Left lung (tissue), 4 donors: ENCODE measurements at regions not wholly inside any gene's neighbourhood (a gene's known extent, or its start where the extent isn't known, plus 50 kb on each side); places are given as distances from the start of the nearest gene placed in this dataset.

Experiments used
- ATAC-seq: fragments of 200-7000 bp; cut with Tn5 transposase; one replicate; pipeline ENCODE4 v1.9.1; 2020; ENCODE audit warnings: moderate library complexity
- DNase-seq, 4 donors: peaks; one replicate each; pipeline ENCODE4 v3.0.0-alpha.2; 2013 to 2020
- H3K27ac ChIP-seq, 2 donors: fragments of 200-600 bp; sonication (generic) in 1 of 2; one replicate each; pipeline versions ENCODE4 v1.5.0 to v1.8.0; 2020 to 2021
- H3K27me3 ChIP-seq, 2 donors: fragments of 200-600 bp; sonication (generic) in 1 of 2; one replicate each; pipeline versions ENCODE4 v1.5.0 to v1.8.0; 2020 to 2021
- H3K36me3 ChIP-seq, 2 donors: fragments of 200-600 bp; sonication (generic) in 1 of 2; one replicate each; pipeline versions ENCODE4 v1.5.0 to v1.8.0; 2020 to 2021
- H3K4me1 ChIP-seq, 2 donors: fragments of 200-600 bp; one replicate each; pipeline ENCODE4 v1.8.0; 2021
- H3K4me3 ChIP-seq, 2 donors: fragments of 200-600 bp; sonication (generic) in 1 of 2; one replicate each; pipeline versions ENCODE4 v1.5.0 to v1.8.0; 2020 to 2021; ENCODE audit warnings: mild to moderate bottlenecking in 1 of 2
- H3K9me3 ChIP-seq, 2 donors: fragments of 200-600 bp; sonication (generic) in 1 of 2; one replicate each; pipeline versions ENCODE4 v1.5.0 to v1.8.0; 2020 to 2021
- CTCF ChIP-seq, 2 donors: fragments of 200-600 bp; sonication (generic) in 1 of 2; IDR thresholded peaks; one replicate each; pipeline versions ENCODE4 v1.5.0 to v1.8.0; 2021; ENCODE audit warnings: antibody characterized with exemption in 2 of 2
- intact Hi-C, 2 donors: fragments of 100-400 bp; cut with DNase I; formaldehyde crosslinking; loops; one replicate each; pipeline versions ENCODE4 v1.11.2 to v1.14.2; 2022
- donor health status: DM: no; HTN: yes; CAD: no.
- donor health status: DM: no; HTN: no; CAD: no.

GRCh38 chr14:46596236-46596635 lies 55.3 kb downstream of the RPL10L start:
- Histone ChIP-seq H3K36me3 (no peaks in the 10 kb centered on the region), H3K4me1 (no peaks in the 10 kb centered on the region), H3K9me3 (no peaks in the 10 kb centered on the region), H3K27me3 (no peaks in the 10 kb centered on the region), H3K27ac (no peak overlapping the region), H3K4me3 (no peak overlapping the region)
- ATAC-seq (no peak), DNase-seq (peak in 1 of 4 donors; percentile 2)
- intact Hi-C loops = no loop called here
- no peak for TF ChIP-seq CTCF (IDR thresholded peaks at IDR 0.05)

DNA sequence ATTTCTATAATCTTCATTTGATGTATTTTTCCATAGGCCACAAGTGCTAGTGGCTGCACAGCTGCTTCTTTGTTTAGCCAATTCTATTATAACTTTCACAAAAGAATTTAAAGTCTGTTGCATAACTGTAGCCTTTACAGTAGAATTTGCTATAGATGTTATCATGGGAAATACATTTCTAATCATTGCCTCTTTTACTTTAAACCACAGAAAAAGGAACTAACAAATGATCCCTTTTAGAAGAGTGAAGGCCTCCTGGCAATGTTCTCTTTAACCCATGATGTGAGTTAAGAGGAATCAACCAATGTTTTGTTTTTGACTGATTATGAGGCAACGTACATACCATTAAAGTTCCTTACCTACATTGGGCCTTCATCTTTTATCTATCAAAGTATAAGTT lies 68.8 kb downstream of the RPL10L start:
- DNase-seq = no peak
- no peak for TF ChIP-seq CTCF (IDR thresholded peaks at IDR 0.05)
- ATAC-seq = no peak
- Histone ChIP-seq H3K36me3 (no peaks in the 10 kb centered on the region), H3K4me3 (no peak overlapping the region), H3K27me3 (no peaks in the 10 kb centered on the region), H3K9me3 (no peaks in the 10 kb centered on the region), H3K4me1 (no peaks in the 10 kb centered on the region), H3K27ac (no peak overlapping the region)
- intact Hi-C loops = no loop called here

DNA sequence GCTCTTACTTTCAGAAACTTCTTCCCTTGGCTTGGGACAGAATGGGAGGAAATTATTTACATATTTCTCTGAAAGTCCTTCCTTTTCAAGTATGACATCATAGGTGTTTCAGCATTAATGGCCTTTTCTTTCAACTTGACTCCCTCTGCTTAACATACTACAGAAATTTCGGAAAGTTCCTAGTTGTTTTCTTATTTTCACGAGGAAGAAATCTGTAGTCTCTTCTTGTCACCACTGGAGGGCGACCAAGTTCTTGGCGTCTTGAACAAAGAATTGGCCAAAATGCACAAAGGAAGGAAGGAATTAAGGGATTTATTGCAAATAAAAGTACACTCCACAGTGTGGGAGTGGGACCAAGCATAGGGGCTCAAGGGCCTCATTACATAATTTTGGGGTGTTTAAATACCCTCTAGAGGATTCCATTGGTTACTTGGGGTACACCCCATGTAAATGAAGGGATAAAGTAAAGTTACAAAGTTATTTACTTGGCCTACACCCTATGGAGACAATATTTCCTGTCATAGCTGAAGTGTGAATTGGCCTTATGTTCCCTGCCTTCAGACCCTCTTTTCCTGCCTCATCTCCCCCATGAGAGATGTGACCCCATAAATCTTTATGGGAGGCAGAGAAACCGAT lies 70.4 kb downstream of the RPL10L start:
- no peak overlapping the region for H3K4me3 ChIP-seq
- no peaks in the 10 kb centered on the region for H3K9me3 ChIP-seq
- no peaks in the 10 kb centered on the region for H3K36me3 ChIP-seq
- no peak overlapping the region for H3K27ac ChIP-seq
- no peaks in the 10 kb centered on the region for H3K27me3 ChIP-seq
- H3K4me1 ChIP-seq = no peaks in the 10 kb centered on the region
- DNase-seq (peak in 1 of 4 donors; percentile 19), ATAC-seq (peak; percentile 31)
- intact Hi-C loops = no loop called here
- peak in 1 of 2 donors; percentile 34 for TF ChIP-seq CTCF (IDR thresholded peaks at IDR 0.05)

DNA sequence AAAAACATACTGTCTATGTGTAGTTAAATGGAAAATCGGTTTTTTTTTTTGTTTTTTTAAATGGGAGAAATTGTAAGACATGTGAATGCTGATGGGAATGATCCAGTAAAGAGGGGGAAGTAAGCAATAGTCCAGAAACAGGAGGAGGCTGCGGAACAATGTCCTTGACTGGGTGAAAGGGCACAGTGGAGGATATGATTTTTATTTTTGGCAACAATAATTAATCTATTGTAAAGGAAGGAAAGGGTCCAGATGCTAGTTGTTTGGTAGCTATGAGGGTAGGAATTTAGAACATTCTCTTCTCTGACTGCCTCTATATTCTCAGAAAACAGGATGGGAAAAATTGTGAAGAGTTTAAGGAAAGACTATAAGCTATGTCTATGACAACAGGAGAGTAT lies 76.6 kb downstream of the RPL10L start:
- Histone ChIP-seq H3K27me3 (no peaks in the 10 kb centered on the region), H3K4me3 (no peak overlapping the region), H3K9me3 (no peaks in the 10 kb centered on the region), H3K36me3 (no peaks in the 10 kb centered on the region), H3K27ac (no peak overlapping the region), H3K4me1 (no peaks in the 10 kb centered on the region)
- DNase-seq (no peak), ATAC-seq (no peak)
- intact Hi-C loops = no loop called here
- TF ChIP-seq CTCF (IDR thresholded peaks at IDR 0.05) = no peak

DNA sequence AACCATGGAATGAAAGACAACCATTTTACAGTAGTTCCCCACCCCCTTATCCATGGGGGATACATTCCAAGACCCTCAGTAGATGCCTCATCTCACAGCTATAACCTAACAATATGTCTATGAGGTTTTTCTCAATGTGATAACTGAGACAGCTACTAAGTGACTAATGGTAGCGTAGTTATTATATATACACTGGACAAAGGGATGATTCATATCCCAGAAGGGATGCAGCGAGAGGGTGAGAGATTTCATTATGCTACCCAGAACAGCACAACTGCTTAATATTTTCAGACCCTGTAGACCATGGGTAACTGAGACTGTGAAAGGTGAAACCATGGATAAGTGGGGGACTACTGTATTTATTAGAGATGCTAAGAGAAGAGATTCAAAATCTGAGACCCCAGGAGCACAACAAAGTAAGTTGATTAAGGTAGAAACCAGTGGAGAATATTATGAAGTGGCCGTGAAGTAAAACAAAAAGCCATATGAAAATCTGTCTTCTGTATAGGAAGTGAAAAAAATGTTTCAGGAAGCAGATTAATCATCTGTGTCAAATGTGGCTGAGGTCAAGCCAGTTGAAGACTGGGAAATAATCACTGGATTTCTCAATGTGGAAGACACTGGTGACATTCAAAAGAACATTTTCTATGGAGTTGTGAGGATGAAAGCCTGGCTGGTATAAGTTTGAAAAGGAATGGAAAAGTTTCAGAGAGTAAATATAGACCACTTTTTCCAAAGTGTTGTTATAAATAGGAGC lies 77.2 kb downstream of the RPL10L start:
- Histone ChIP-seq H3K27ac (no peak overlapping the region), H3K4me1 (no peaks in the 10 kb centered on the region), H3K9me3 (no peaks in the 10 kb centered on the region), H3K27me3 (no peaks in the 10 kb centered on the region), H3K4me3 (no peak overlapping the region), H3K36me3 (no peaks in the 10 kb centered on the region)
- DNase-seq = no peak
- TF ChIP-seq CTCF (IDR thresholded peaks at IDR 0.05) = no peak
- no peak for ATAC-seq
- intact Hi-C loops = no loop called here
